SK-N-SH (cell line): ENCODE measurements at regions not wholly inside any gene's neighbourhood (a gene's known extent, or its start where the extent isn't known, plus 50 kb on each side); places are given as distances from the start of the nearest gene placed in this dataset.

Source experiments
- CTCF ChIA-PET: fragments of 300-600, 350-600 bp; formaldehyde crosslinking; extraction: SDS; loops from one replicate; lab custom pipeline; 2021; lab: Yijun Ruan, JAX
- POLR2A ChIA-PET: fragments of 350-600 bp; sonication (Branson Sonifier 250); formaldehyde crosslinking; extraction: SDS; loops from one replicate; lab custom pipeline; 2020; ENCODE audit warnings: antibody characterized with exemption, inconsistent platforms; lab: Yijun Ruan, JAX
- DNase-seq: peaks from one replicate; pipeline ENCODE4 v3.0.0; 2012
- H2AFZ ChIP-seq: fragments of 200-600 bp; sonication (generic); 2 replicates; pipeline ENCODE4 v1.8.1; 2016; ENCODE audit warnings: antibody characterized with exemption, mild to moderate bottlenecking, low read depth
- H3F3A ChIP-seq: fragments of 200-600 bp; sonication (generic); replicated peaks from 2 replicates; pipeline ENCODE3; 2016; ENCODE audit warnings: antibody characterized with exemption, mild to moderate bottlenecking; ENCODE audit not compliant: insufficient read depth
- H3K27ac ChIP-seq, 2 experiments: fragments of 200-500 bp in 1 of 2; fragments of 200-600 bp in 1 of 2; sonication (Bioruptor generic) in 1 of 2; sonication (generic), shearing (Covaris generic) in 1 of 2; 2 replicates each; pipeline versions ENCODE4 v1.5.1 to v1.6.1; 2014 to 2016; ENCODE audit warnings: low read depth in 2 of 2, inconsistent platforms in 1 of 2, low read length in 1 of 2, mild to moderate bottlenecking in 1 of 2, mixed read lengths in 1 of 2
- H3K27me3 ChIP-seq: fragments of 200-600 bp; sonication (generic), shearing (Covaris generic); 2 replicates; pipeline ENCODE4 v1.6.1; 2016; ENCODE audit warnings: mixed run types; ENCODE audit not compliant: insufficient read depth
- H3K36me3 ChIP-seq, 2 experiments: fragments of 200-500 bp in 1 of 2; fragments of 200-600 bp in 1 of 2; sonication (Bioruptor generic) in 1 of 2; sonication (generic) in 1 of 2; replicated peaks in 1 of 2; 2 replicates each; pipeline versions ENCODE3 to v1.5.1; 2014 to 2016; ENCODE audit warnings: low read length in 1 of 2, mild to moderate bottlenecking in 1 of 2; ENCODE audit not compliant: insufficient read depth in 2 of 2, control insufficient read depth in 1 of 2
- H3K4me1 ChIP-seq, 2 experiments: fragments of 200-500 bp in 1 of 2; fragments of 200-600 bp in 1 of 2; sonication (Bioruptor generic) in 1 of 2; sonication (generic), shearing (Covaris generic) in 1 of 2; 2 replicates each; pipeline versions ENCODE4 v1.5.1 to v1.6.1; 2014 to 2016; ENCODE audit warnings: low read depth in 1 of 2, low read length in 1 of 2, mixed run types in 1 of 2; ENCODE audit not compliant: insufficient read depth in 2 of 2, control insufficient read depth in 1 of 2
- H3K4me2 ChIP-seq: fragments of 200-600 bp; sonication (generic), shearing (Covaris generic); 2 replicates; pipeline ENCODE4 v1.6.1; 2017; ENCODE audit warnings: mixed run types
- H3K4me3 ChIP-seq, 2 experiments: fragments of 200-500 bp in 1 of 2; fragments of 200-600 bp in 1 of 2; sonication (Bioruptor generic) in 1 of 2; sonication (generic), shearing (Covaris generic) in 1 of 2; 2 replicates each; pipeline versions ENCODE4 v1.5.1 to v1.8.1; 2014 to 2016; ENCODE audit warnings: low read depth in 2 of 2, inconsistent platforms in 1 of 2, low read length in 1 of 2, mild to moderate bottlenecking in 1 of 2, mixed read lengths in 1 of 2, moderate library complexity in 1 of 2
- H3K79me2 ChIP-seq: fragments of 200-600 bp; sonication (generic); 2 replicates; pipeline ENCODE4 v1.8.1; 2017; ENCODE audit warnings: mild to moderate bottlenecking; ENCODE audit not compliant: insufficient read depth
- H3K9ac ChIP-seq: fragments of 200-600 bp; sonication (generic); 2 replicates; pipeline ENCODE4 v1.6.1; 2017; ENCODE audit warnings: mixed run types
- H3K9me2 ChIP-seq: fragments of 200-600 bp; sonication (generic); 2 replicates; pipeline ENCODE4 v1.6.1; 2017; ENCODE audit warnings: mixed run types
- H3K9me3 ChIP-seq: fragments of 200-600 bp; sonication (generic); 2 replicates; pipeline ENCODE4 v1.6.1; 2017; ENCODE audit warnings: mixed run types, mild to moderate bottlenecking, moderate library complexity
- H4K20me1 ChIP-seq: fragments of 200-600 bp; sonication (generic); 2 replicates; pipeline ENCODE4 v1.6.1; 2017; ENCODE audit warnings: mild to moderate bottlenecking, mixed run types; ENCODE audit not compliant: insufficient read depth
- GABPA ChIP-seq: IDR thresholded peaks from 2 replicates; pipeline ENCODE4 v1.4.0; 2012; ENCODE audit warnings: low read depth, mild to moderate bottlenecking
- GATA2 ChIP-seq: sonication (generic); formaldehyde crosslinking; IDR thresholded peaks from 2 replicates; pipeline ENCODE4 v1.5.0; 2020; ENCODE audit warnings: mild to moderate bottlenecking, missing genetic modification reagents
- RAD21 ChIP-seq: IDR thresholded peaks from 2 replicates; pipeline ENCODE4 v1.6.1; 2012; ENCODE audit warnings: mild to moderate bottlenecking, low read length
- SIN3A ChIP-seq: IDR thresholded peaks from 2 replicates; pipeline ENCODE4 v1.6.1; 2012; ENCODE audit warnings: low read depth, mild to moderate bottlenecking, low read length, moderate library complexity, borderline replicate concordance
- TEAD4 ChIP-seq: IDR thresholded peaks from 2 replicates; pipeline ENCODE4 v1.4.0; 2012; ENCODE audit warnings: mild to moderate bottlenecking, borderline replicate concordance; ENCODE audit not compliant: insufficient read depth
- WGBS: methylation state at CpG from one replicate; pipeline ENCODE4 v1.1.6; 2017; ENCODE audit warnings: low lambda C conversion rate; 5-methylcytosine and 5-hydroxymethylcytosine counted together
- TF ChIP-seq, protein P1 (sequence below): IDR thresholded peaks from 2 replicates; pipeline ENCODE4 v1.4.0; 2012; ENCODE audit warnings: low read depth, borderline replicate concordance
- TF ChIP-seq, protein P2 (sequence below): IDR thresholded peaks from 2 replicates; pipeline ENCODE4 v1.6.1; 2012; ENCODE audit warnings: mild to moderate bottlenecking, low read depth, low read length, moderate library complexity
- TF ChIP-seq, protein P3 (sequence below): fragments of 200-600 bp; sonication (generic); IDR thresholded peaks from 2 replicates; pipeline ENCODE4 v1.6.1; 2017; ENCODE audit warnings: antibody characterized with exemption, mild to moderate bottlenecking, moderate library complexity

DNA sequence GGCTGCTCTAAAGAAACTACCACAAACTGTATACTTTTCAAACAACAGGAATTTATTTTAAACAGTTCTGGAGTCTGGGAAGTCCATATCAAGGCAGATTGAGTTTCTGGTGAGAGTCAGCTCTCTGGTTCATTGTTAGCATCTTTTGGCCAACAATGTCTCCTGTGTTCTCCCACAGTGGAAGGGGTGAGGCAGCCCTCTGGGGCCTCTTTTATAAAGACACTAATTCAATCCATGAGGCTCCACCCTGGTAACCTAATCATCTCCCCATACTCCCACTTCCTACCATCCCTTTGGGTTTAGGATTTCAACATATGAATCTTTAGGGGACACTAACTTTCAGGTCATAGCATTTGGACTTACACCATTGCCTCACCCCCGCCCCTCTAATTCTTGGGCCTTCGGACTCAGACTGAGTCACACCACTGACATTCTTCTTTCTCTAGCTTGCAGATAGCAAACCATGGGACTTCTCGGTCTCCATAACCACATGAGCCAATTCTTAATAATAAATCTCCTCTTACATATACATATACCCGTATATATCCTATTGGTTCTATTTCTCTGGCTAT lies 64.3 kb upstream of the ANTXRL start:
- no peaks in the 10 kb centered on the region for H3K9me3 ChIP-seq
- no peak overlapping the region for H3K4me3 ChIP-seq
- peaks cover 0 to 28% of the 10 kb centered on the region in 2 experiments; a peak in 2 of 4 replicates for H3K4me1 ChIP-seq
- H4K20me1 ChIP-seq, result no peaks in the 10 kb centered on the region
- no peak for TF ChIP-seq GATA2
- TF ChIP-seq RAD21, result no peak
- TF ChIP-seq, protein P1, sequence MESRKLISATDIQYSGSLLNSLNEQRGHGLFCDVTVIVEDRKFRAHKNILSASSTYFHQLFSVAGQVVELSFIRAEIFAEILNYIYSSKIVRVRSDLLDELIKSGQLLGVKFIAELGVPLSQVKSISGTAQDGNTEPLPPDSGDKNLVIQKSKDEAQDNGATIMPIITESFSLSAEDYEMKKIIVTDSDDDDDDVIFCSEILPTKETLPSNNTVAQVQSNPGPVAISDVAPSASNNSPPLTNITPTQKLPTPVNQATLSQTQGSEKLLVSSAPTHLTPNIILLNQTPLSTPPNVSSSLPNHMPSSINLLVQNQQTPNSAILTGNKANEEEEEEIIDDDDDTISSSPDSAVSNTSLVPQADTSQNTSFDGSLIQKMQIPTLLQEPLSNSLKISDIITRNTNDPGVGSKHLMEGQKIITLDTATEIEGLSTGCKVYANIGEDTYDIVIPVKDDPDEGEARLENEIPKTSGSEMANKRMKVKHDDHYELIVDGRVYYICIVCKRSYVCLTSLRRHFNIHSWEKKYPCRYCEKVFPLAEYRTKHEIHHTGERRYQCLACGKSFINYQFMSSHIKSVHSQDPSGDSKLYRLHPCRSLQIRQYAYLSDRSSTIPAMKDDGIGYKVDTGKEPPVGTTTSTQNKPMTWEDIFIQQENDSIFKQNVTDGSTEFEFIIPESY, result no peak
- TF ChIP-seq TEAD4, result no peak
- TF ChIP-seq SIN3A, result no peak
- TF ChIP-seq, protein P2, sequence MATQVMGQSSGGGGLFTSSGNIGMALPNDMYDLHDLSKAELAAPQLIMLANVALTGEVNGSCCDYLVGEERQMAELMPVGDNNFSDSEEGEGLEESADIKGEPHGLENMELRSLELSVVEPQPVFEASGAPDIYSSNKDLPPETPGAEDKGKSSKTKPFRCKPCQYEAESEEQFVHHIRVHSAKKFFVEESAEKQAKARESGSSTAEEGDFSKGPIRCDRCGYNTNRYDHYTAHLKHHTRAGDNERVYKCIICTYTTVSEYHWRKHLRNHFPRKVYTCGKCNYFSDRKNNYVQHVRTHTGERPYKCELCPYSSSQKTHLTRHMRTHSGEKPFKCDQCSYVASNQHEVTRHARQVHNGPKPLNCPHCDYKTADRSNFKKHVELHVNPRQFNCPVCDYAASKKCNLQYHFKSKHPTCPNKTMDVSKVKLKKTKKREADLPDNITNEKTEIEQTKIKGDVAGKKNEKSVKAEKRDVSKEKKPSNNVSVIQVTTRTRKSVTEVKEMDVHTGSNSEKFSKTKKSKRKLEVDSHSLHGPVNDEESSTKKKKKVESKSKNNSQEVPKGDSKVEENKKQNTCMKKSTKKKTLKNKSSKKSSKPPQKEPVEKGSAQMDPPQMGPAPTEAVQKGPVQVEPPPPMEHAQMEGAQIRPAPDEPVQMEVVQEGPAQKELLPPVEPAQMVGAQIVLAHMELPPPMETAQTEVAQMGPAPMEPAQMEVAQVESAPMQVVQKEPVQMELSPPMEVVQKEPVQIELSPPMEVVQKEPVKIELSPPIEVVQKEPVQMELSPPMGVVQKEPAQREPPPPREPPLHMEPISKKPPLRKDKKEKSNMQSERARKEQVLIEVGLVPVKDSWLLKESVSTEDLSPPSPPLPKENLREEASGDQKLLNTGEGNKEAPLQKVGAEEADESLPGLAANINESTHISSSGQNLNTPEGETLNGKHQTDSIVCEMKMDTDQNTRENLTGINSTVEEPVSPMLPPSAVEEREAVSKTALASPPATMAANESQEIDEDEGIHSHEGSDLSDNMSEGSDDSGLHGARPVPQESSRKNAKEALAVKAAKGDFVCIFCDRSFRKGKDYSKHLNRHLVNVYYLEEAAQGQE, result no peak
- no peak for TF ChIP-seq GABPA
- no peak overlapping the region for H3K9ac ChIP-seq
- POLR2A ChIA-PET, result no interaction called here
- no peak overlapping the region for H3K4me2 ChIP-seq
- H2AFZ ChIP-seq, result no peak overlapping the region
- no peaks in the 10 kb centered on the region for H3K27me3 ChIP-seq
- no peak for DNase-seq
- H3K9me2 ChIP-seq, result no peaks in the 10 kb centered on the region
- H3K27ac ChIP-seq, result no peak overlapping the region
- H3F3A ChIP-seq, result no peaks in the 10 kb centered on the region
- WGBS, result 47% methylated on average over 4 of the region's 4 CpGs
- no peaks in the 10 kb centered on the region for H3K79me2 ChIP-seq
- CTCF ChIA-PET, result interaction anchor here (1.0 to 1.5 kb wide), 2 partner anchors 14 to 34 kb away, joined by 3 read pairs; no protein-coding TSS in a partner anchor
- no peaks in the 10 kb centered on the region for H3K36me3 ChIP-seq

DNA sequence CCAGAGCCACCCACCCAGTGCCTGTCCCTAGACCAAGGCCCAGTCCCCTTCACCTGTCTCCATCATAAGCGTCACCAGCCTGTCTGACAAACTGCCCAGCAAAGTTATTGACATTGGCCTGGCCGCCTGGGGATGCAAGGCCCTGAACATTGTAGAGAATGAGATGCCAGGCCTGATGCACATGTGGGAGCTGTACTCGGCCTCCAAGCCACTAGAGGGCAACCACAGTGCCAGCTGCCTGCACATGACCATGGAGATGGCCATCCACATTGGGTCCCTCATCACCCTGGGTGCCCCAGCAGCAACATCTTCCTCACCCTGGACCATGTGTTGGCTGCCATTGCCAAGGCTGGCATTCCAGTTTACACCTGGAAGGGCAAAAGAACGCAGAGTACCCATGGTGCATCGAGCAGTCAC lies 63.7 kb upstream of the ANTXRL start:
- Histone ChIP-seq H3K36me3 (no peaks in the 10 kb centered on the region), H3K9me2 (no peaks in the 10 kb centered on the region), H3F3A (no peaks in the 10 kb centered on the region), H3K27ac (no peak overlapping the region), H3K27me3 (no peaks in the 10 kb centered on the region), H3K9ac (no peak overlapping the region), H2AFZ (no peak overlapping the region), H4K20me1 (no peaks in the 10 kb centered on the region), H3K9me3 (no peaks in the 10 kb centered on the region), H3K79me2 (no peaks in the 10 kb centered on the region), H3K4me3 (no peak overlapping the region), H3K4me1 (peaks cover 0 to 32% of the 10 kb centered on the region in 2 experiments; a peak in 2 of 4 replicates), H3K4me2 (no peak overlapping the region)
- no peak for DNase-seq
- ChIA-PET CTCF (interaction anchor here (1.0 to 1.5 kb wide), 2 partner anchors 13 to 33 kb away, joined by 3 read pairs; no protein-coding TSS in a partner anchor), POLR2A (no interaction called here)
- WGBS, result 67% methylated on average over 5 of the region's 5 CpGs
- no peak for TF ChIP-seq GABPA
- TF ChIP-seq, protein P3, sequence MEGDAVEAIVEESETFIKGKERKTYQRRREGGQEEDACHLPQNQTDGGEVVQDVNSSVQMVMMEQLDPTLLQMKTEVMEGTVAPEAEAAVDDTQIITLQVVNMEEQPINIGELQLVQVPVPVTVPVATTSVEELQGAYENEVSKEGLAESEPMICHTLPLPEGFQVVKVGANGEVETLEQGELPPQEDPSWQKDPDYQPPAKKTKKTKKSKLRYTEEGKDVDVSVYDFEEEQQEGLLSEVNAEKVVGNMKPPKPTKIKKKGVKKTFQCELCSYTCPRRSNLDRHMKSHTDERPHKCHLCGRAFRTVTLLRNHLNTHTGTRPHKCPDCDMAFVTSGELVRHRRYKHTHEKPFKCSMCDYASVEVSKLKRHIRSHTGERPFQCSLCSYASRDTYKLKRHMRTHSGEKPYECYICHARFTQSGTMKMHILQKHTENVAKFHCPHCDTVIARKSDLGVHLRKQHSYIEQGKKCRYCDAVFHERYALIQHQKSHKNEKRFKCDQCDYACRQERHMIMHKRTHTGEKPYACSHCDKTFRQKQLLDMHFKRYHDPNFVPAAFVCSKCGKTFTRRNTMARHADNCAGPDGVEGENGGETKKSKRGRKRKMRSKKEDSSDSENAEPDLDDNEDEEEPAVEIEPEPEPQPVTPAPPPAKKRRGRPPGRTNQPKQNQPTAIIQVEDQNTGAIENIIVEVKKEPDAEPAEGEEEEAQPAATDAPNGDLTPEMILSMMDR, result peak; percentile 39; the same call in 1 of the 2 replicates
- TF ChIP-seq, all 33 proteins: peak for 1
